ENCODE measurements at regions not wholly inside any gene's neighbourhood (a gene's known extent, or its start where the extent isn't known, plus 50 kb on each side); places are given as distances from the start of the nearest gene placed in this dataset.
"Not testable (repeated sequence)": the region's sequence is repeated elsewhere in the genome, so short reads cannot be mapped to it uniquely, and the experiment has no call there.

DNA sequence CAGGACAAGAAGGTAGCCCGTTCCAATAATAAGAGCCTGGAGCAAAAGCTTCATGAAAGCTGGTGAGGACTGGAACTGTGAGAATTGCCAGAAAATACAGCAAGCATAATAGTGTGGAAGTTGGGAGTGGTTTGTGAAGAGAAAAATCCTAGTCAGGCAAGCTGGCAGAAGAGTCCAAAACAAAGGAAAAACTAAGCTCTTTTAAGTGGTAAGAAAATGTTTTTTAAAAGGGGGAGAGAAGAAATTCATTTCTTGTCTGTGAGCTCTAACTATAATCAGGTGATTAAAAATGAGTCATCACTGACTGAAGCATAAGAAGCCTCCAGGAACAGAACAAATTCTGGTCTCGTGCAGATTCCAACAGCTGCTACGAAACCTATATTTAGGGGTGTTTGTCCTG lies 102.6 kb downstream of the CAAP1 start:
- no peak for DNase-seq (ENCODE audit: low read depth in 4 of 4, low spot score in 2 of 4)

- no peak for DNase-seq (ENCODE audit: low read depth in 4 of 4, low spot score in 2 of 4)
Measured at GRCh38 chr9:26786564-26786963, 106.0 kb downstream of the CAAP1 start.

- DNase-seq (ENCODE audit: low read depth in 4 of 4, low spot score in 2 of 4), result no peak
Measured at GRCh38 chr9:26782899-26783298, 109.7 kb downstream of the CAAP1 start.

GRCh38 chr9:26781906-26782305 lies 110.7 kb downstream of the CAAP1 start:
- no peak for DNase-seq (ENCODE audit: low read depth in 4 of 4, low spot score in 2 of 4)

DNA sequence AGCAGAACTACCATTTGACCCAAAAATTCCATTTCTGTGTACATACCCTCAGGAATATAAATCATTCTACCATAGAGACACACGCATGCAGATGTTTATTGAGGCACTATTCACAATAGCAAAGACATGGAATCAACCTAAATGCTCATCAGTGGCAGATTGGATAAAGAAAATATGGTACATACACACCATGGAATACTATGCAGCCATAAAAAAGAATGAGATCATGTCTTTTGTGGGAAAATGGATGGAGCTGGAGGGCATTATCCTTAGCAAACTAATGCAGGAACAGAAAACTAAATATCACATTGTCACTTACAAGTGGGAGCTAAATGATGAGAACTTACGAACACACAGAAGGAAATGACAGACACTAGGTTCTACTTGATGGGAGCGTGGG lies 112.3 kb downstream of the CAAP1 start:
- DNase-seq (ENCODE audit: low read depth in 4 of 4, low spot score in 2 of 4), result not testable (repeated sequence)

DNA sequence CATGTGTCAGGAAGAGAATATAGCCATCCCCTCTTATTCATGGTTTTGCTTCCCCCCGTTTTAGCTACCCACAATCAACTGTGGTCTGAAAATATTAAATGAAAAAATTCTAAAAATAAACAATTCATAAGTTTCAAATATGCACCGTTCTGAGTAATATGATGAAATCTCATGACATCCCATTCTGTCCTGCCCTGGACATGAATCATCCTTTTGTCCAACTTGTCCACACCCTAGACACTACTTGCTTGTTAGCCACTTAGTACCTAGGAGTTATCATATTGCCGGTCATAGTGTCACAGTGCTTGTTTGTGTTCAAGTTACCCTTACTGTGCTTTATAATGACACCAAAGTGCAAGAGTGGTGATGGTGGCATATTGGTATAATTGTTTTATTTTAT lies 113.5 kb downstream of the CAAP1 start:
- no peak for DNase-seq (ENCODE audit: low read depth in 4 of 4, low spot score in 2 of 4)

DNA sequence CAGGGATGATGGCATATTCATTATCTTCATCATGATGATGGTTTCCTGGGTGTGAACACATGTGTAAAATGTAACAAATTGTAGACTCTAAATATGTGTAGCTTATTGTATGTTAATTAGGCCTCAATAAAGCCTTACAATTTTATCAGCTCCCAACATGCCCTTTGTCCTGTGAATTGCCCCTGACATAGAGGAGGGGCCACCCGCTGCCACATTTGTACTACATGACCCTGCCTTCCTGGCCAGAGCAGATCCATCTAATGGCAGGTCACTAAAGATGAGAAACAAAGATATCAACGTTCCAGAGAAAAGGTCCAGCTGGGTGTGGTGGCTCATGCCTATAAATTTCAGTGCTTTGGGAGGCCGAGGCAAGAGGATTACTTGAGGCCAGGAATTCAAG lies 117.2 kb downstream of the CAAP1 start:
- DNase-seq (ENCODE audit: low read depth in 4 of 4, low spot score in 2 of 4), result no peak

DNA sequence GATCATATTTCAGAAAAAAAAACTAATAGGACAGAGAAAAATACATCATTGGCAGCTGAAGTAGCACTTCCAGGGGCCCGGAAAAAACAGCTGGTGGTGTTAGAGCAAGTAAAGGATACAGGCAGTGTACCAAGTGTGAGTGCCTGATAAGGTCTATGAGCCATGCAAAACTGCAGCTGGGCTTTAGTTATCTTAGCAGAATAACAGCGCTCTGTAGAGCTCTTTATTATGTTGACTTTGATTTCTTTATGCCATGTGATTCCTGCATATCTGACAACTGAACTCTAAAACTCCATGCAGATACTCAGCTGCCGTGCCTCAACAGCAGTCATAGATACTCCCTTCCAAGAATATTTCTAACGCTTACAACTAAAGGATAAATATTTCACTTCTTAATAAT lies 119.5 kb downstream of the CAAP1 start:
- DNase-seq (ENCODE audit: low read depth in 4 of 4, low spot score in 2 of 4), result no peak

DNA sequence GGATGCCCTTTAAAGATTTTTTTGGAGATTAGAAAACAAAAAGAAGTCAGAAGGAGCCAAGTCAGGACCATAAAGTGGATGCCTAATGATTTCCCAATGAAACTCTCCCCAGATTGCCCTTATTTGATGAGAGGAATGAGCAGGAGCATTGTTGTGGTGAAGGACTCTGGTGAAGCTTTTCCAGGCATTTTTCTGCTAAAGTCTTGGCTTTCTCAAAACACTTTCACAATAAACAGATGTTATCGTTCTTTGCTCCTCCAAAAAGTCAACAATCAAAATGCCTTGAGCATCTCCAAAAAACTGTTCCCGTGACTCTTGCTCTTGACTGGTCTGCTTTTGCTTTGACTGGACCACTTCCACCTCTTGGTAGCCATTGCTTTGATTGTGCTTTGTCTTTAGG lies 121.8 kb downstream of the CAAP1 start:
- no peak for DNase-seq (ENCODE audit: low read depth in 4 of 4, low spot score in 2 of 4)

DNA sequence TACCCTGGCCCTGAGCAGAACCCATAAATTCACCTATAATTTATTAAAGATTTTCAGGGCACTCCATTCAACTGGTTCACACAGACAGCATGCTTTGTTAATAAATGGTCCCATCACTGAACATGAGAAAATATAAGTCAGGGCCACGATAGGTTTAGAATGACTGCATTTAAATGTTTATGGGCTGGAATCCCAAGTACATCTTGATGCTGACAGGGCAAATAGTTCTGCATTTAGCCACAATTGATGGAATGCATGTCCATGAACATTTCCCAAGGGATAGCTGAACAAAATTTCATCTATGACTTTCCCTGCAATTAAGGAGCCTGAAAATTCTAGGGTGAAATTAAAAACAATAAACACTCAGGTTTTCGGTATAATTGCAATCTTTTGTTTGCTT lies 124.5 kb downstream of the CAAP1 start:
- no peak for DNase-seq (ENCODE audit: low read depth in 4 of 4, low spot score in 2 of 4)

- DNase-seq (ENCODE audit: low read depth in 4 of 4, low spot score in 2 of 4), result no peak
Measured at GRCh38 chr9:26760675-26761074, 131.9 kb downstream of the CAAP1 start.

DNA sequence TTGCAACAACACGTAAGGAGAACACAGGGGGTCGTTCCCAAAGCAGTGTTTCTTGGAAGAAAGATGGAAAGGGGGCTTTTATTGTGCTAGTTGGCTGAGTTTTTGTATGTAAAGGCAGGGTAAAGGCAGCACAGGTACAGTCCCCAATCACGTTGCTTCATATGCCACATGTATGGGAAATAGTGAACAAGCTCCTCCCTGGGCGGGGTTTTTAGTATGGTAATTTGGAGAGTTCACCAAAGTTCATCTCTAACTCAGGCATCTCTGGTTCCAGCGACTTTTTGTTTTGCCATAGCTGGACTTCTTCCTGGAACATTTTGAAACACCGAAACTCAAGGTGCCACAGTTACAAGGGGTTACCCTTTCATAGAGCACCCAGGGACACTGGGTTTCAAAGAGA lies 133.9 kb downstream of the CAAP1 start:
- no peak for DNase-seq (ENCODE audit: low read depth in 4 of 4, low spot score in 2 of 4)

GRCh38 chr9:26756881-26757280 lies 135.7 kb downstream of the CAAP1 start:
- no peak for DNase-seq (ENCODE audit: low read depth in 4 of 4, low spot score in 2 of 4)

GRCh38 chr9:26755476-26755875 lies 137.1 kb downstream of the CAAP1 start:
- DNase-seq (ENCODE audit: low read depth in 4 of 4, low spot score in 2 of 4), result no peak

DNA sequence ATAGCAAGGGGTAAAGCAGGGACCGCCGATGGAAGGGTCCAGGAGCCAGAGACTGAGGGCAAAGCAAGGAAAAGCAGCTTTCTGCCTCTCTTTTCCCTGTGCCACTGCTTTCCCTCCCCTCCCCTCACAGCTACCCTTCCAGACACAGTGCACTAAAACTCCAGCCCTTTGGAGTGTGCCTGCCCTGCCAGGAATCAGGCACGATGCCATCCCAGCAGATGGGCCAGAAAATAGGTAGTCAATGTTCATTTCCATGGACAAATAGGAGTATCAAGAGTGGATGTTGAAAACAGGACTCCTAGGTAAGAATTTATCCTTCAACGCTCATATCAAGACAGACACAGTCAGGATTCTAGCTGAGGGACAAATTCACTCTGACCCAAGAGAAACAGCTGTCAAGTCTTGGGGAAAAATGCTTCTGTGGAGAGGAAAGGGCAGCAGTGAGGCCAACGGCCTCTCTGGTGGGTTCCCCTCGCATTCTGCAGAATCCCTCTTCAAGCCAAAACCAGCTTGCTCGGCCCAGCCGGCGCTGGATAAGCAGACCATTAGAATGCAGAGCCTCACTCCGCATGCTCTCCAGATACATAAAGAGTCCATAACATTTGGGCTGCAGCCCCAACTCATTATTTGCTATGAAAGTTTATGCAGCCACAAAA lies 138.0 kb downstream of the CAAP1 start:
- DNase-seq (ENCODE audit: low read depth in 4 of 4, low spot score in 2 of 4), result no peak

DNA sequence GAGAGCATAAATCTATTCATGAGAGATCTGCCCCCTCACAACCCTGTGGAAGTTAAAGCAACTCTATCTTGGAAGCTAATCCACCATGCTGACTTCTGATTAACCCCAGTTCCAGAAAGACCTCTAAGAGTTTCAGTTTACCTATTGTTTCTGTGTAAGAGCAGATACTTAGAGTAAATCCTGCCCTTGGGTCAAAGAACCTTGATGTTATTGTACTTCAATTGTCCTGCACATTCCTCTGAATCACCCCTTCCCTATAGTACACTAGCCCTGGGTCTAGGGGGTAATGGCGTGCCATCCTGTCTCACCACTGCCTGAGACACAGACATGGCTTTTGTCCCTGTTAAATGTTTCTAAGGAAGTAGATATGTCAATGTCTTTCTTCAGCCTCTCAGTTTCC lies 138.6 kb downstream of the CAAP1 start:
- no peak for DNase-seq (ENCODE audit: low read depth in 4 of 4, low spot score in 2 of 4)

- DNase-seq (ENCODE audit: low read depth in 4 of 4, low spot score in 2 of 4), result no peak
Measured at GRCh38 chr9:26750162-26750561, 142.4 kb downstream of the CAAP1 start.

DNA sequence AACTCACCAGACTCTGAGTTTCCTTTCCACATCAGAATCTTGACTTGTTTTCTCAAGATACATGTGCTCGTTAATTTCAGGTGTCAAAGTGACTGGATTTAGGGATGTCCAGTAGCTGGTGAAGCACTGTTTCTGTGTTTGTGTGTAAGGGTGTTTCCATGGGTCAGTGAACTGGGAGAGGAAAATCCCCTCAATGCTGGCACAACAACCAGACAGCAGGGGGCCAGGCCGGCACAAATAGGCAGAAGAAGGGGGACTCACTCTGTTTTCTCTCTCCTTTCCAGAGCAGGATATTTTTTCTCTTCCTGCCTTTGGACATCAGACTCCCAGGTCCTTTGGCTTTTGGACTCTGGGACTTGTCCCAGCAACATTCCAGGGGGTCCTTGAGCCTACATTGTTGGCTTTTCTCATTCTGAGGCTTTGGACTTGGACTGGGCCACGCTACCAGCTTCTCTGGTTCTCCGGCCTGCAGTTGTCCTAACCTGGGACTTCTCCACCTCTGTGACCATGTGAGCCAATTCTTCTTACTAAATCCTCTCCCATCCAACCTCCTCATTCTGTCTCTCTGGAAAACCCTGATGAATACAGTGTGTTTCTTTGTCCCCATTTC lies 144.0 kb downstream of the CAAP1 start:
- DNase-seq (ENCODE audit: low read depth in 4 of 4, low spot score in 2 of 4), result no peak

DNA sequence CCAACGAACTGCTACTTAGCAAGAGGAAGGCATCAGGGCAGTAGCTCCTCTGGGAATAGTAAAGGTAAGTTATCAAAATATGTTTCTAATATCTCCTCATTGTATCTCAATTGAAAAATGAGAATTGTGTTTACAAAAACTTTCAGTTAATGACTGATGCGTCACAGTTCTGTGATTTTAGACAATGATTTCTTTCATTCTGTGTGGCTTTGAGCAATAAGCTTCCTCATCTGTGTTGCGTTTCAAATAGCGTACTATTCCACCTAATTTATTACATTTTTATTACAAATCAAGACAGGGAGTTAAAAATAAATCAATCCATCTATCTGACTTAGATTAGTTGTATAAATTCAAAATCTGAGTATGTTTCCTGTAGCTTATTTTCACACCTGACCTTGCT lies 145.0 kb downstream of the CAAP1 start:
- no peak for DNase-seq (ENCODE audit: low read depth in 4 of 4, low spot score in 2 of 4)

- no peak for DNase-seq (ENCODE audit: low read depth in 4 of 4, low spot score in 2 of 4)
Measured at GRCh38 chr9:26746357-26747072, 146.1 kb downstream of the CAAP1 start.

DNA sequence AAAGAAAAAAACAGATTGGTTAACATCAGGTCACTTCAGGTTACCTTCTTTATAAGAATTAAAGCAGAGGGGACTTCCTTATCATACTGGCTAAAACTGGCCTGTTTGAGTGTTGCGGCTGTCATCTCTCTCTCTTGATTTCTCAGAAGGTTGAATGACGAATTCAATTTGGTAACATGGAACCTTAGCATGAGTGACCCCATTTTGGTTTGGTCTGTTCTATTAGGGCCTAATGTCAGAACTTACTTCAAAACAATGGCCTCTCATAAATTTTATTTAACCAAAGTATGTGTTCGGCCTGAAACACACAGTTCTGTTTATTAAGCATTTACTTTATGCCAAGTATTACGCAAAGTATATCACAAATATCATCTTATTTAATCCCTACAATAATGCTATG lies 147.5 kb downstream of the CAAP1 start:
- no peak for DNase-seq (ENCODE audit: low read depth in 4 of 4, low spot score in 2 of 4)

Data from left renal cortex interstitium (tissue), 4 donors.